ENCODE measurements at regions not wholly inside any gene's neighbourhood (a gene's known extent, or its start where the extent isn't known, plus 50 kb on each side); places are given as distances from the start of the nearest gene placed in this dataset.

DNA sequence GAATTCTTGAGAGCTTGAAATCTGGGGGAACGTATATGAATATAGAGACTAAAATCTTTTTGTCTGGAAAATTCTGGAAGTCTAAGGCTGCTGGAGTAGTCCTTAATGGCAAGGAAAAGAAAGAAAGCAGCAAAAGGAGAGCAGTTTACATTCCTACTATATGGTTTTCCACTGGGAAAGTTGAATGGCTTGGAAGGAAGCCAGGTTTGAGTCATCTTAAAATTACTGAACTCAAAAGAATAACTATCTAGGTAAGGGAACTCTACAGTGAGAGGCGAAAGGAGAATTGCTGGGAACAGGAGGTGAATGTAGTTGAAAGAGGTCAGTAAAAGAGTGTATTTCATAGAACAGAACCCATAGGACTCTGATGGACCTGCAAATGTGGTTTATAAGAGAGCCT lies 258.1 kb upstream of the EDIL3 start:
- H3K27ac ChIP-seq = no peak overlapping the region
- H3K4me1 ChIP-seq (ENCODE audit: insufficient read depth) = no peaks in the 10 kb centered on the region
- no peaks in the 10 kb centered on the region for H3K27me3 ChIP-seq
- H3K4me3 ChIP-seq = no peak overlapping the region
- H2AFZ ChIP-seq = no peak overlapping the region
- no peaks in the 10 kb centered on the region for H3K9me2 ChIP-seq (replicated peaks; ENCODE audit: insufficient read depth)
- no peak for DNase-seq (ENCODE audit: low spot score)
- no peaks in the 10 kb centered on the region for H4K20me1 ChIP-seq (ENCODE audit: insufficient read depth, poor library complexity, severe bottlenecking)
- WGBS (ENCODE audit: low lambda C conversion rate, missing lambda C conversion rate) = 84% methylated on average over 2 of the region's 2 CpGs
- H3K36me3 ChIP-seq (replicated peaks; ENCODE audit: insufficient read depth, low read depth) = no peaks in the 10 kb centered on the region
- no peak for TF ChIP-seq EZH2 (IDR thresholded peaks at IDR 0.05; ENCODE audit: borderline replicate concordance)
- TF ChIP-seq, protein P1, sequence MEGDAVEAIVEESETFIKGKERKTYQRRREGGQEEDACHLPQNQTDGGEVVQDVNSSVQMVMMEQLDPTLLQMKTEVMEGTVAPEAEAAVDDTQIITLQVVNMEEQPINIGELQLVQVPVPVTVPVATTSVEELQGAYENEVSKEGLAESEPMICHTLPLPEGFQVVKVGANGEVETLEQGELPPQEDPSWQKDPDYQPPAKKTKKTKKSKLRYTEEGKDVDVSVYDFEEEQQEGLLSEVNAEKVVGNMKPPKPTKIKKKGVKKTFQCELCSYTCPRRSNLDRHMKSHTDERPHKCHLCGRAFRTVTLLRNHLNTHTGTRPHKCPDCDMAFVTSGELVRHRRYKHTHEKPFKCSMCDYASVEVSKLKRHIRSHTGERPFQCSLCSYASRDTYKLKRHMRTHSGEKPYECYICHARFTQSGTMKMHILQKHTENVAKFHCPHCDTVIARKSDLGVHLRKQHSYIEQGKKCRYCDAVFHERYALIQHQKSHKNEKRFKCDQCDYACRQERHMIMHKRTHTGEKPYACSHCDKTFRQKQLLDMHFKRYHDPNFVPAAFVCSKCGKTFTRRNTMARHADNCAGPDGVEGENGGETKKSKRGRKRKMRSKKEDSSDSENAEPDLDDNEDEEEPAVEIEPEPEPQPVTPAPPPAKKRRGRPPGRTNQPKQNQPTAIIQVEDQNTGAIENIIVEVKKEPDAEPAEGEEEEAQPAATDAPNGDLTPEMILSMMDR (IDR thresholded peaks at IDR 0.05; ENCODE audit: poor library complexity) = no peak
- no peak for TF ChIP-seq EZH2phosphoT487 (IDR thresholded peaks at IDR 0.05; ENCODE audit: low read depth, severe bottlenecking, unreplicated experiment)
- no peak overlapping the region for H3K4me2 ChIP-seq
- H3K9me3 ChIP-seq (ENCODE audit: low read depth) = no peaks in the 10 kb centered on the region
- H3K79me2 ChIP-seq = no peaks in the 10 kb centered on the region

DNA sequence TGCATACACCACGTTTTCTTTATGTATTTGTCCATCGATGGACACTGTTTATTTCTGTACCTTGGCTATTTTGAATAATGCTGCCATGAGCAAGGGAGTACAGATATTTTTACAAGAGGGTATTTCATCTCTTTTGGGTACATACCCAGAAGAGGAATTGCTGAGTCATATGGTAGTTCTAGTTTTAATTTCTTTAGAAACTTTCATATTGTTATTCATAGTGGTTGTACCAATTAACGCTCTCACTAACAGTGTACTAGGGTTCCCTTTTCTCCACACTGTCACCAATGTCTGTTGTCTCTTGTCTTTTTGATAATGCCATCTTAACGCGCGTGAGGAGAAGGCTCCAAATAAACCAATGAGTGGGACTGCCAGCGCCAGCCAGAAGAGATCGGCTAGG lies 257.6 kb upstream of the EDIL3 start:
- TF ChIP-seq EZH2 (IDR thresholded peaks at IDR 0.05; ENCODE audit: borderline replicate concordance) = no peak
- TF ChIP-seq, protein P1 (IDR thresholded peaks at IDR 0.05; ENCODE audit: poor library complexity) = no peak
- TF ChIP-seq EZH2phosphoT487 (IDR thresholded peaks at IDR 0.05; ENCODE audit: low read depth, severe bottlenecking, unreplicated experiment) = no peak
- Histone ChIP-seq H3K27ac (no peak overlapping the region), H4K20me1 (ENCODE audit: insufficient read depth, poor library complexity, severe bottlenecking) (no peaks in the 10 kb centered on the region), H3K27me3 (no peaks in the 10 kb centered on the region), H3K4me3 (no peak overlapping the region), H3K9me3 (ENCODE audit: low read depth) (no peaks in the 10 kb centered on the region), H2AFZ (no peak overlapping the region), H3K36me3 (replicated peaks; ENCODE audit: insufficient read depth, low read depth) (no peaks in the 10 kb centered on the region), H3K9me2 (replicated peaks; ENCODE audit: insufficient read depth) (no peaks in the 10 kb centered on the region), H3K4me2 (no peak overlapping the region), H3K79me2 (no peaks in the 10 kb centered on the region), H3K4me1 (ENCODE audit: insufficient read depth) (no peaks in the 10 kb centered on the region)
- no peak for DNase-seq (ENCODE audit: low spot score)
- 96% methylated on average over 8 of the region's 8 CpGs for WGBS (ENCODE audit: low lambda C conversion rate, missing lambda C conversion rate)

DNA sequence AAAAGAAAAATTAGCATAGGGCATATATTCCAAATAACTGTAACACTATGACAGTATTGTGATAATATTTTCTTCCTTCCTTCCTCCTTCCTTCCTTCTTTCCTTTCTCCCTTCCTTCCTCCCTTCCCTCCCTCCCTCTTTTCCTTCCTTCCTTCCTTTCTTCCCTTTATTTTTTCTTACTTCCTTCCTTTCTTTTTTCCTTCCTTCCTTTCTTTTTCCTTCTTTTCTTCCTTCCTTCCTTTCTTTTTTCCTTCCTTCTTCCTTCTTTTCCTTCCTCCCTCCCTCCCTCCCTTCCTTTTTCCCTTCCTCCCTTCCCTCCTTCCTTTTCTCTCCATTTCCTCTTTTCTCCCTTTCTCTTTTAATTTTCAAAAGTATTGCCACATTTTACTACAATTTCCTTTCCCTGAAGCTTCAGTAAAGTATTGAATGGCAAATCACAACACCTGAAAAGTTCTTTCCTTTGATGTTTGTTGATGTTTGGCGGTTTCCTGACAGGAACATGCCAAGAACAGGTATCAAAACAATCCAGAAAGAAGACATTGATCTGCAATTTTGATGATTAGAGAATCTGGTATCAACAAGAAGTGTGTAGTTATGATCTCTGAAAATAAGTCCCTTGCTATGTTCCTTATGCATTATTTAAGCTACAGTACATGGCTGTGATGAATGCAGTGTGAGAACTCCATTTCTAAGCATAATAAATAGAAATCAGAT lies 253.1 kb upstream of the EDIL3 start:
- no peak overlapping the region for H3K4me2 ChIP-seq
- WGBS (ENCODE audit: low lambda C conversion rate, missing lambda C conversion rate) = 97% methylated on average over 1 of the region's 1 CpG
- no peak overlapping the region for H2AFZ ChIP-seq
- no peaks in the 10 kb centered on the region for H4K20me1 ChIP-seq (ENCODE audit: insufficient read depth, poor library complexity, severe bottlenecking)
- TF ChIP-seq EZH2phosphoT487 (IDR thresholded peaks at IDR 0.05; ENCODE audit: low read depth, severe bottlenecking, unreplicated experiment) (no peak), EZH2 (IDR thresholded peaks at IDR 0.05; ENCODE audit: borderline replicate concordance) (no peak)
- TF ChIP-seq, protein P1 (IDR thresholded peaks at IDR 0.05; ENCODE audit: poor library complexity) = no peak
- no peaks in the 10 kb centered on the region for H3K27me3 ChIP-seq
- H3K9me2 ChIP-seq (replicated peaks; ENCODE audit: insufficient read depth) = no peaks in the 10 kb centered on the region
- H3K4me1 ChIP-seq (ENCODE audit: insufficient read depth) = no peaks in the 10 kb centered on the region
- no peak overlapping the region for H3K27ac ChIP-seq
- no peak overlapping the region for H3K4me3 ChIP-seq
- no peaks in the 10 kb centered on the region for H3K79me2 ChIP-seq
- H3K36me3 ChIP-seq (replicated peaks; ENCODE audit: insufficient read depth, low read depth) = no peaks in the 10 kb centered on the region
- no peak for DNase-seq (ENCODE audit: low spot score)
- no peaks in the 10 kb centered on the region for H3K9me3 ChIP-seq (ENCODE audit: low read depth)

Measured in hepatocyte (in vitro differentiated cells).